ENCODE measurements at regions not wholly inside any gene's neighbourhood (a gene's known extent, or its start where the extent isn't known, plus 50 kb on each side); places are given as distances from the start of the nearest gene placed in this dataset.

DNA sequence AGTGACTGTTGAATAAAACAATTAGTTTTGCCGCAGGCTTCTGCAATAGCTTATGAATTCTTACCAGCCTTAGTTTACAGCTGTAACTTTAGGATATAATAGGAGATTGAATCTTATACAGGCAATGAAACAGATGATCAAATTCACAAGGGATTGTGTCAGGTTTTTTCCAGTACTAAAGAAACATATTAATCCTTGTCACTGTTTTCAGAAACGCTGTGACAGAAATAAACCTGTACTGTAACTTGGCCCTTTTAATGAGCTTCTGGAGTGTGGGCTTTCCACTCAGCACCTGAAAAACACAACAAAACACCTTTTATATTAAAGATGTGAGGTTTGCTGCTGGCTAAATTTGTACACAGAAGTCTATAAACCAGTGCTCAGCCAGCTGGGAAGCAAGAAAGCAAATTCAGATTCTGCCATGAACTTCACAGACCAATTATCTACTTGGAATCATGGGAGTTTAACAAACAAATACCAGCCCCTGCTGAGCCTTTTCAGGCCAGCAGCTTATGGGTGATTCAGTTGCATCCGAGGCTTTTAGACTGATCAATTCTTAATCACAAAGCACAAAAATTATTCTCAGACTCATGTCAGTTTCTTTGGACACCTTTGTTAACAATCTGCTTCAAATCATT is 109.5 kb downstream of the FOXG1 start:
- Histone ChIP-seq H3K36me3 (ENCODE audit: control insufficient read depth, insufficient read depth, low read length) (no peaks in the 10 kb centered on the region), H3K27me3 (ENCODE audit: control insufficient read depth, insufficient read depth, low read length) (no peaks in the 10 kb centered on the region), H3K27ac (ENCODE audit: insufficient read depth, low read length, poor library complexity, severe bottlenecking) (no peak overlapping the region), H3K9me3 (ENCODE audit: control insufficient read depth in 2 of 2, low read length in 2 of 2) (no peaks in the 10 kb centered on the region), H3K4me3 (ENCODE audit: low read depth, low read length) (no peak overlapping the region), H3K4me1 (ENCODE audit: control insufficient read depth, insufficient read depth, low read length, poor library complexity, severe bottlenecking) (no peaks in the 10 kb centered on the region)
- Mint-ChIP-seq H3K4me1 (no peaks in the 10 kb centered on the region), H3K27ac (no peak overlapping the region), H3K9me3 (peaks cover 0 to 3% (median 1%) of the 10 kb centered on the region in 7 donors), H3K4me3 (no peak overlapping the region), H3K36me3 (no peaks in the 10 kb centered on the region), H3K27me3 (no peaks in the 10 kb centered on the region)
- no peak for ATAC-seq (ENCODE audit: low read depth in 2 of 2)
- no peak for DNase-seq

DNA sequence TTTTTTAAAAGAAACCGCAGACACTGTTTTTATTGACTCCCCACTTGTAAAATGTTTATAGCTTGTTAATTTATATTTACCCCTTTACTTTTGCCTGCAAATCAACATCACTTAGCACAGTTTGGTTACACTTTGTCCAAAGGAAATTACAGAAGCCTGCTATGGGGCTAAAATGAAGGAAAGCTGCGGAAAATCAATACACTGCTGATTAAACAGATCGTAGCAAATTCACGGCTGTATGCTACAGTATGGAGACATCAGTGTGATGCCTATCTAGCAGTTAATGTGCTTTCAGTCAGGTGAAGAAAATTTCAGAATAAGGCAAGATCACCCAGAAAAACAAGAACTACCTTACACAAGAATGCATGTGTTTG is 110.0 kb downstream of the FOXG1 start:
- Mint-ChIP-seq H3K4me1 (no peaks in the 10 kb centered on the region), H3K4me3 (no peak overlapping the region)

DNA sequence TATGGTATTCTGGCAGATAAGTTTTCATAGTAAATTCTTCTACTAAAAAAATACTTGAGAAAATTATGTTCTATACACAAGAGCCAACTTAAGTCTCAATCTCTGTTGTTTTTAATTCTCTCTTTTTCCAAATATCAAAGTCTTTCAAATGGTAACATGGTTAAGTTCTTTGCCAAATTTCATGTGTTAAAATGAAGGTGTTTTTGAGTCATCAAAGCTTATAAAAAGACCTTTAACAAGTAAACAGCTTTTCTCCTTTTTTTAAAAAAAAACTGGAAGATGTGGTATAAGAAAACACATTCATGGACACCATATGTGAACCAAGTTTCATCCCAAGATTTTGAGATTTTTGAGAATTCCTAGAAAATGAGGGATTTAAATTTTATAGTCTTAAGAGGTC is 111.3 kb downstream of the FOXG1 start:
- ATAC-seq (ENCODE audit: low read depth in 2 of 2), result no peak
- H3K9me3 Mint-ChIP-seq, result peaks cover 0 to 16% (median 1%) of the 10 kb centered on the region in 7 donors

More for the DNA sequence above, 110.0 kb downstream of the FOXG1 start:
- H3K27me3 Mint-ChIP-seq, result no peaks in the 10 kb centered on the region
- no peak for ATAC-seq (ENCODE audit: low read depth in 2 of 2)
- H3K27ac ChIP-seq (ENCODE audit: insufficient read depth, low read length, poor library complexity, severe bottlenecking), result no peak overlapping the region
- no peaks in the 10 kb centered on the region for H3K4me1 ChIP-seq (ENCODE audit: control insufficient read depth, insufficient read depth, low read length, poor library complexity, severe bottlenecking)
- no peaks in the 10 kb centered on the region for H3K36me3 ChIP-seq (ENCODE audit: control insufficient read depth, insufficient read depth, low read length)
- H3K4me3 ChIP-seq (ENCODE audit: low read depth, low read length), result no peak overlapping the region
- no peaks in the 10 kb centered on the region for H3K36me3 Mint-ChIP-seq
- no peak for DNase-seq
- peaks cover 0 to 3% (median under 1%) of the 10 kb centered on the region in 7 donors for H3K9me3 Mint-ChIP-seq
- no peaks in the 10 kb centered on the region for H3K9me3 ChIP-seq (ENCODE audit: control insufficient read depth in 2 of 2, low read length in 2 of 2)
- H3K27ac Mint-ChIP-seq, result no peak overlapping the region
- H3K27me3 ChIP-seq (ENCODE audit: control insufficient read depth, insufficient read depth, low read length), result no peaks in the 10 kb centered on the region

DNA sequence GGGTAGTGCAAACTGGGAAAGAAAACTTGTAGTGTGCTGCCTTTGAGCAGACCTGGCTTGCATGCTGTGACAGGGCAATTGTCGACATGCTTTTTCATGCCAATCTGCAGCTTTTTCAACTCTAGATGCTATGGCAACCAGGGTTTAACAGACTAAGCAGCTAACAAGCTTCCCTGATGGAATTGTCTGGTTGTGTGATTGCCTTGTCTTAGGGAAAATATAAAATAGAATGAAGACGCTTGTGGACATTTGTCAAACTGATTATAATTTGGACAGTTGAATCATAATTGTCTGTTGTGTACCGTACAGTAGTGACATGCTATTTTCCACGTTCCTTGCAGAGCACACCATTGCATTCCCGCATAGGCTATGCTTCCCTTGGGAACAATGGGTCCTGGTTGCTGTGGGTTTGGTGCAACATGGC is 113.0 kb downstream of the FOXG1 start:
- H3K27me3 ChIP-seq (ENCODE audit: control insufficient read depth, insufficient read depth, low read length), result no peaks in the 10 kb centered on the region
- ATAC-seq (ENCODE audit: low read depth in 2 of 2) (no peak), DNase-seq (no peak)
- H3K27me3 Mint-ChIP-seq, result no peaks in the 10 kb centered on the region
- no peaks in the 10 kb centered on the region for H3K36me3 Mint-ChIP-seq
- no peaks in the 10 kb centered on the region for H3K9me3 ChIP-seq (ENCODE audit: control insufficient read depth in 2 of 2, low read length in 2 of 2)
- H3K4me1 ChIP-seq (ENCODE audit: control insufficient read depth, insufficient read depth, low read length, poor library complexity, severe bottlenecking), result no peaks in the 10 kb centered on the region
- no peak overlapping the region for H3K4me3 ChIP-seq (ENCODE audit: low read depth, low read length)
- H3K4me3 Mint-ChIP-seq, result no peak overlapping the region
- no peak overlapping the region for H3K27ac ChIP-seq (ENCODE audit: insufficient read depth, low read length, poor library complexity, severe bottlenecking)
- peaks cover 0 to 16% (median 1%) of the 10 kb centered on the region in 7 donors for H3K9me3 Mint-ChIP-seq
- H3K27ac Mint-ChIP-seq, result no peak overlapping the region
- no peaks in the 10 kb centered on the region for H3K4me1 Mint-ChIP-seq
- no peaks in the 10 kb centered on the region for H3K36me3 ChIP-seq (ENCODE audit: control insufficient read depth, insufficient read depth, low read length)

More for the DNA sequence above, 111.3 kb downstream of the FOXG1 start:
- Histone ChIP-seq H3K4me1 (ENCODE audit: control insufficient read depth, insufficient read depth, low read length, poor library complexity, severe bottlenecking) (no peaks in the 10 kb centered on the region), H3K9me3 (ENCODE audit: control insufficient read depth in 2 of 2, low read length in 2 of 2) (no peaks in the 10 kb centered on the region), H3K27me3 (ENCODE audit: control insufficient read depth, insufficient read depth, low read length) (no peaks in the 10 kb centered on the region), H3K27ac (ENCODE audit: insufficient read depth, low read length, poor library complexity, severe bottlenecking) (no peak overlapping the region), H3K4me3 (ENCODE audit: low read depth, low read length) (no peak overlapping the region), H3K36me3 (ENCODE audit: control insufficient read depth, insufficient read depth, low read length) (no peaks in the 10 kb centered on the region)
- Mint-ChIP-seq H3K27me3 (no peaks in the 10 kb centered on the region), H3K36me3 (no peaks in the 10 kb centered on the region), H3K4me1 (no peaks in the 10 kb centered on the region), H3K27ac (no peak overlapping the region), H3K4me3 (no peak overlapping the region)
- no peak for DNase-seq

DNA sequence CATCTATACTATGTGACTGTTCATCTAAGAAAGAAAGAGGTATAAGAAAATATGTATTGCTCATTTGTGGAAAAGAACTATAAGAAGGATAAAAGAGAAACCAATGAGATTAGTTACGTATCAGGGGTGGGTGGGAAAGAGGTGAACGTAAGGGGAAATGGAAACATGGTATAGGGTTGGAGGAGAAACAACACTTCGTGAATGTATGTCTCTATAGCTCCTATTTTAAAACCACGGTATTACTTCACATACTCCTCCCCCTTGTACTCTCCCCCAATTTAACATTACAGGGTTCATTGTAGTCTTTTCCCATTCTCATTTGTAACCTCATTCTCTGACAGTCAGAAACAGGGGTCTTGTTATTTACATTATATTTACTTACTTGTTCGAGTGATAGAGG is 120.4 kb downstream of the FOXG1 start:
- DNase-seq (no peak), ATAC-seq (ENCODE audit: low read depth in 2 of 2) (no peak)
- H3K9me3 Mint-ChIP-seq, result peaks cover 5 to 36% (median 11%) of the 10 kb centered on the region in 7 donors
- H3K27ac Mint-ChIP-seq, result no peak overlapping the region
- no peaks in the 10 kb centered on the region for H3K36me3 Mint-ChIP-seq
- Histone ChIP-seq H3K36me3 (ENCODE audit: control insufficient read depth, insufficient read depth, low read length) (no peaks in the 10 kb centered on the region), H3K4me3 (ENCODE audit: low read depth, low read length) (no peak overlapping the region), H3K9me3 (ENCODE audit: control insufficient read depth in 2 of 2, low read length in 2 of 2) (no peaks in the 10 kb centered on the region), H3K27me3 (ENCODE audit: control insufficient read depth, insufficient read depth, low read length) (no peaks in the 10 kb centered on the region), H3K4me1 (ENCODE audit: control insufficient read depth, insufficient read depth, low read length, poor library complexity, severe bottlenecking) (no peaks in the 10 kb centered on the region), H3K27ac (ENCODE audit: insufficient read depth, low read length, poor library complexity, severe bottlenecking) (no peak overlapping the region)
- H3K4me1 Mint-ChIP-seq, result no peaks in the 10 kb centered on the region
- no peak overlapping the region for H3K4me3 Mint-ChIP-seq
- no peaks in the 10 kb centered on the region for H3K27me3 Mint-ChIP-seq

DNA sequence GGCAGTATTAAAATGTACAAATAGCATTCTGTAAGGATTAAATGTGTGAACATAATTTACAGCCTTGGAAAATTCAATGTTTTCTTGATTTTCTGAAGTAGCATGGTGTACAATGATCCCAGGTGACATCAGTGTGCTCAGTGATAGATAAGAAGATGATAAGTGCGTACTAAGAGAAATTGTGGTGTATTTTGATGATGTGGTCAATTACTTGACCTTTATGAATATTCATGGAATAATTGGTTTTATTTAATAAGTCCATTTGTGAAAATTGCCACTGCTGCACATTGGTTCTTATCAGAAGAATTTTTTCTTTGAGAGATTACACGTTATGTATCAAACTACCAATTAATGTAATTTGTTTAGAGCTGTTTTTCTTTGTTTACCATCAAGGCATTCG is 128.8 kb downstream of the FOXG1 start:
- no peak for ATAC-seq (ENCODE audit: low read depth in 2 of 2)
- no peak for DNase-seq
- Mint-ChIP-seq H3K4me1 (no peaks in the 10 kb centered on the region), H3K36me3 (no peaks in the 10 kb centered on the region), H3K9me3 (peaks cover 0 to 14% (median 2%) of the 10 kb centered on the region in 7 donors), H3K4me3 (no peak overlapping the region), H3K27me3 (no peaks in the 10 kb centered on the region), H3K27ac (no peak overlapping the region)
- Histone ChIP-seq H3K4me3 (ENCODE audit: low read depth, low read length) (no peak overlapping the region), H3K36me3 (ENCODE audit: control insufficient read depth, insufficient read depth, low read length) (no peaks in the 10 kb centered on the region), H3K27ac (ENCODE audit: insufficient read depth, low read length, poor library complexity, severe bottlenecking) (no peak overlapping the region), H3K27me3 (ENCODE audit: control insufficient read depth, insufficient read depth, low read length) (no peaks in the 10 kb centered on the region), H3K9me3 (ENCODE audit: control insufficient read depth in 2 of 2, low read length in 2 of 2) (peaks cover 0 to 2% of the 10 kb centered on the region in 2 experiments), H3K4me1 (ENCODE audit: control insufficient read depth, insufficient read depth, low read length, poor library complexity, severe bottlenecking) (no peaks in the 10 kb centered on the region)

DNA sequence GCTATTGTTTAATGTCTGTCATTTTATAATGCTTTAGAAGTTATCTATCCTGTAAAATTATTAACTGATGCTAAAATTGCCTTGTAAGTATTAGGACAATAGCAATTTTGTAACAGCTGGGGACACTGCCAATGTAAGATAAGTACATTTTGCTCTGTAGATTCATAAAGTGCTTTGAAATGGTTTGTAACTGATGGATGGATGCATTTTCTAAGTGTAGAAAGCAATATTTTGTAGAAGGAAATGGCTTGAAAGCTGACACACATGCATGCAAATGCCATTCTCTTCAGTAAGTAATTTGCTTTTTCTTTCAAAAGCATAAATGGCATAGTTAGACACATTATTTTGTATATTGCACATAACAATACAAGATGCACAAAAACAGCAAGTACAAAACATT is 129.8 kb downstream of the FOXG1 start:
- H3K9me3 ChIP-seq (ENCODE audit: control insufficient read depth in 2 of 2, low read length in 2 of 2), result peaks cover 0 to 2% of the 10 kb centered on the region in 2 experiments
- no peaks in the 10 kb centered on the region for H3K27me3 ChIP-seq (ENCODE audit: control insufficient read depth, insufficient read depth, low read length)
- Mint-ChIP-seq H3K4me1 (no peaks in the 10 kb centered on the region), H3K27ac (no peak overlapping the region), H3K36me3 (no peaks in the 10 kb centered on the region), H3K4me3 (no peak overlapping the region), H3K27me3 (no peaks in the 10 kb centered on the region), H3K9me3 (peaks cover 0 to 14% (median 2%) of the 10 kb centered on the region in 7 donors)
- H3K4me1 ChIP-seq (ENCODE audit: control insufficient read depth, insufficient read depth, low read length, poor library complexity, severe bottlenecking), result no peaks in the 10 kb centered on the region
- DNase-seq (no peak), ATAC-seq (ENCODE audit: low read depth in 2 of 2) (no peak)
- H3K27ac ChIP-seq (ENCODE audit: insufficient read depth, low read length, poor library complexity, severe bottlenecking), result no peak overlapping the region
- H3K4me3 ChIP-seq (ENCODE audit: low read depth, low read length), result no peak overlapping the region
- H3K36me3 ChIP-seq (ENCODE audit: control insufficient read depth, insufficient read depth, low read length), result no peaks in the 10 kb centered on the region

DNA sequence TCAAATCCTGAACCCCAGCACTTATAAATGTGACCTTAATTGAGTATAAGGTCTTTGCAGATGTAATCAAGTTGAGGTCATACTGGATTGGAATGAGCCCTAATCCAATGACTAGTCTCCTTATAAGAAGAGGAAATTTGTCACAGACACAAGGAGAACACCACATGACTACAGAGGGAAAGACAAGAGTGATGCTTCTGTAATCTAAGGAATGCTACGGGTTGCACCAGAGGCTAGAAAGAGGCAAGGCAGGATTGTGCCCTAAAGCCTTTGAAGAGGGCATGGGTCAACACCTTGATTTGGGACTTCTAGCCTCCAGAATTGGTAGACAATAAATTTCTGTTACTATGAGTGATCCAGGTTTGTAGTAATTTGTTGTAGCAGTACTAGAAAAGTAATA is 135.0 kb downstream of the FOXG1 start:
- Histone ChIP-seq H3K27ac (ENCODE audit: insufficient read depth, low read length, poor library complexity, severe bottlenecking) (no peak overlapping the region), H3K36me3 (ENCODE audit: control insufficient read depth, insufficient read depth, low read length) (no peaks in the 10 kb centered on the region), H3K9me3 (ENCODE audit: control insufficient read depth in 2 of 2, low read length in 2 of 2) (peaks cover 3 to 7% of the 10 kb centered on the region in 2 experiments), H3K27me3 (ENCODE audit: control insufficient read depth, insufficient read depth, low read length) (no peaks in the 10 kb centered on the region), H3K4me3 (ENCODE audit: low read depth, low read length) (no peak overlapping the region), H3K4me1 (ENCODE audit: control insufficient read depth, insufficient read depth, low read length, poor library complexity, severe bottlenecking) (no peaks in the 10 kb centered on the region)
- Mint-ChIP-seq H3K4me3 (no peak overlapping the region), H3K27ac (no peak overlapping the region), H3K9me3 (peaks cover 3 to 19% (median 7%) of the 10 kb centered on the region in 7 donors), H3K27me3 (no peaks in the 10 kb centered on the region), H3K36me3 (no peaks in the 10 kb centered on the region), H3K4me1 (no peaks in the 10 kb centered on the region)
- no peak for DNase-seq
- no peak for ATAC-seq (ENCODE audit: low read depth in 2 of 2)
